ENCODE measurements at regions not wholly inside any gene's neighbourhood (a gene's known extent, or its start where the extent isn't known, plus 50 kb on each side); places are given as distances from the start of the nearest gene placed in this dataset.
"Not testable (repeated sequence)": the region's sequence is repeated elsewhere in the genome, so short reads cannot be mapped to it uniquely, and the experiment has no call there.

GRCh38 chr14:105913861-105914260 lies 387.5 kb downstream of the TMEM121 start:
- DNase-seq (ENCODE audit: low read depth, low spot score), result no peak

DNA sequence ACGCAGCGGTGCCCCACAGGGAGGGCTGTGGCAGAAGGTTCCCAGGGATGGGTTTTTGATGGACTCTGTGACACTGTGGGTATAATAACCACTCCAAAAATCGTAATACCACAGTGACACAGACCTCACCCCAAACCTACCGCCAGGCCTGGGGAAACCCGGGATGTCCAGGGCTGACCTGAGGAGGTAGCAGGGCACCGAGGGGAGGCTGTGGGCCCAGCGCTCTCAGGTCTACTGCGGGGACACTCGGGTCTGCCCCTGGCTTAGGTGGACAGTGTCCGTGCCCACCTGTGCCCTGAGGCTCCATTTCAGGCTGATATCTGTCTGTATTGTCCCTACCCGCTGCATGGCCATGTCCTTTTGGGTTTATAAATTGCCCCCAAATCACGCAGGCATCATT lies 387.9 kb downstream of the TMEM121 start:
- DNase-seq (ENCODE audit: low read depth, low spot score), result not testable (repeated sequence)

DNA sequence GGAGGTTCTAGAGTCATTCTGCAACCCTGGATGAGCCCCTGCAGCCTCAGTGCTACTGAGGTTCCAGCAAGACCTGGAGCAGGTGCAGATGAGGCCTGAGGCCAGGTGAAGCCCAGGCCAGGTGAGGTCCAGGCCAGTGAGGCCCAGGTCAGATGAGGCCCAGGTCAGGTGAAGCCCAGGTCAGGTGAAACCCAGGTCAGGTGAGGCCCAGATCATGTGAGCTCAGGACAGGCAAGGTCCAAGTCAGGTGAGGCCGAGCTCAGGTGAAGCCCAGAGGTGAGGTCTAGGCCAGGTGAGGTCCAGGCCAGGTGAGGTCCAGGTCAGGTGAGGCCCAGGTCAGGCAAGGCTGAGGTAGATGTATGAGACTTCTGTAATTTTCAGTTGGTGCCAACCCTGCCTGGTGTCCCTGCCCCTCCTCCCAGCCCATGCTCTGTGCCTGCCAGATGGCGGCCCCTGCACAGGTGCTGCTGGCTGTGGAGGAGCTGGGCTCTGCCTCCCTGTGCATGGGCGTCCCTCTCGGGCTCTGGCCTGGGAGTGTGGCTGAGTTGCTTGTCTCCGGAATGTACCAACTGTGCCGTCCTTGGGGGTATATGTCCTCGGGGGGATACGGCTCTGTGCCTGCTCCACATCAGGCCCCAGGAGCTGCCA lies 388.5 kb downstream of the TMEM121 start:
- no peak for DNase-seq (ENCODE audit: low read depth, low spot score)

DNA sequence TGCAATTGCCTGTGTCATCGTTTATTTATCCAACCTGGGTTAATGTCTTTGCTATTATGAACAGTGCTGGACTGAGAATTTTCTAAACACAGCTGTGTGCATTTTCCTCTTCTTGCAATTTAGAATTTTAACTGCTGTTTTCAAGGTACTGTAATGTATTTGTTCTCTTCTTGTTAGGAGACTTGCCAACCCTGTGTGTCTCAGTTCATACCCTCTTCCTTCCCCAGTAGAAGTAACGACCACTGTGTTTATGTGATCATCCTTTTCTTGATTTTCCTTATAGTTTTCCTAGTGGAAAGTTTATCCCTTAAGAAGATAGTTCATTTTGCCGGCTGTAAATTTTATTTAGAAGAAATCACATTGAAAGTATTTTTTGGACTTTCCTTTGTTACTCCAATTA lies 389.2 kb downstream of the TMEM121 start:
- DNase-seq (ENCODE audit: low read depth, low spot score), result not testable (repeated sequence)

DNA sequence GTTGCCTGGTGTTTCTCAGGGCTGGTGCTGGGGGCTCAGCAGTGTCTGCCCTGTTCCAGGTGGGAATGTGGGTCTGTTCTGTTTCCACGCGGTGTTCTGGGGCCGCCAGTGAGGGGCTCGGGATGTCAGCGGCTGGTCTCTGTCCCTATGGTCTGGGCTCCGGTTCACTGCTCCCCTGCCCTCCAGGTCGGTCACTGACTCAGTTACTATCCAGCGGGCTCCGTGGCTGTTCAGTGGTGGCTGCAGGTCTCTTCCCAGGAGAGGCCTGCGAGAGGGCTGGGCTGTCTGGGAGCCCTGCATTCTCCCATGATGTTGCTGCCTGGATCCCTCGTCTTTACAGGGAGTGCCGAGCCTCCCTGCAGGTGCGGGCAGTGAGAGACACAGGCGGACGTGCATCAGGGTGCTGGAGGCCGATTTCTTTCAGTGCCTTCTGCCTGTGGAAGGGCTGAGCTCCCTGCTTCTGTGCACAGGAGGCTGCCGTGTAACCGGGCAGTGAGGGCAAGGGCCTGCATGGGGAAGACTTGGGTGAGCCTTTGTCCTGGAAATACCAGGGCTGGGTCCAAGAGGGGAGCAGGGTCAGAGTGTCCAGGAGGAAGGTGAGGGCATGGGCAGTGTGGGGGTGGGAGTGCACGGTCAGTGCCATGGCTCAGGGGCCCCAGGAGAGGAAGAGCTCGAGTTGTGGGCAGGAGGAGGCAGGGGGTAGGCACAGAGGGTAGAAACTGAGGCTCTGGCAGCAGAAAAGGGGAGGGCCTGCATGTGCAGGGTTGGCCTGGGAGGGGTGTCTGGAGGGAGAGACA lies 391.0 kb downstream of the TMEM121 start:
- not testable (repeated sequence) for DNase-seq (ENCODE audit: low read depth, low spot score)

DNA sequence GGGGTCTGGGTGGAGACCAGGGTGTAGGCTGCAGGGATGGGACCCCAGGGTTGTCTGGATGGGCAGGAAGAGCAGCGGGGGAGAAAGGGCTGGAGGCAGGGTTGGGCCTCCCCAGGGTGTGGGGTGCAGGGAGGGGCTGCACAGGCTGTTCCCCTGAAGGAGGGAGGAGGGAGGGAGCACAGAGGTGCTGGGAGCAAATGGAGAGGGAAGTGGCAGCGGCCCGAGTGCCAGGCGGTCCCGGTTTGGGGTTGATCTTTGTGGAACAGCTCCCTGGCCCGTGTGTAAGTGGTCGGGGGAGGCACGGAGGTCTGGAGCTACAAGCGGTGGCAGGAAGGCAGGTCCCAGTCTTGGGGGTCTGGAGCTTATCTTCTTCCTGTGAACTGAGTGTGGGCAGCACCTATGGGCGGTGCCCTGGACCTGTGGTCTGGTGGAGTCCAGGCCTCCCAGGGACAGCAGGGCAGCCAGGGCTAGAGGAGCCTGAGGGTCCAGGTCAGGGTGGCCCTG lies 391.6 kb downstream of the TMEM121 start:
- DNase-seq (ENCODE audit: low read depth, low spot score), result no peak

DNA sequence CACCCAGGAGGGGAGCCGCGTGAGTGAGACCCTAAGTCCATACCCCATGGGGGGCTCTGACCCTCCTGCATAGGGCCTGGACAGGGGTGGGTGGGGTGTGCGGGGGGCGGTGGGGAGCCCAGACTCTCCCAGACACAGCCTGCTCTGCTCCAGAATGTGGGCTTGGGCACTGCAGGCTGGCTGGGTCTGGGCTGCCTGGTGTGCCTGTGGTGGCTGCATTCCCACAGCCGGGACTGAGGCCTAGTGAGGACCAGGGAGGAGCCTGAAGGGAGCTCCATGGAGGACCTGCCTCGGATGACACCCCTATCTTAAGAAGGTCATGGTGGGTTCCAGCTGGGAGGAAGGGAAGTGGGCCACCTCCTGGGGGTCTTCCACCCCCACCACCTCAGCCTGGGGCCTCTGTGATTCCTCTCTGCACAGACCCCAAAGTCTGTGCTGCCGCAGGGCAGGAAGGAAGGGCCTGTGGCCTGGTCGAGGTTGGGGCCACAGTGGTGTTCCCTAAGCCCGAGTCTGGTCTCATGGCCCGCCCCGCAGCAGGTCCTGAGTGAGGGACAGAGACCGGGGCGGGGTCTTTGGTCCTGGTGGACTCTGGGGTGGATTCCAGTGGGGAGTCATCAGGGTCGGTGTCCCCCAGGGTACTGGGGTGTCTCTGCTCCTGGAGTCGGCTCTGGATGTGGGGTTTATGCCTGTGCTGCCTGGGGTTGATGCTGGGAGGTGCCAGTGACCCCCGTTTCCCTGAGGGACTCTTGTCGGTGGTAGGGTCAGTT lies 392.3 kb downstream of the TMEM121 start:
- no peak for DNase-seq (ENCODE audit: low read depth, low spot score)

DNA sequence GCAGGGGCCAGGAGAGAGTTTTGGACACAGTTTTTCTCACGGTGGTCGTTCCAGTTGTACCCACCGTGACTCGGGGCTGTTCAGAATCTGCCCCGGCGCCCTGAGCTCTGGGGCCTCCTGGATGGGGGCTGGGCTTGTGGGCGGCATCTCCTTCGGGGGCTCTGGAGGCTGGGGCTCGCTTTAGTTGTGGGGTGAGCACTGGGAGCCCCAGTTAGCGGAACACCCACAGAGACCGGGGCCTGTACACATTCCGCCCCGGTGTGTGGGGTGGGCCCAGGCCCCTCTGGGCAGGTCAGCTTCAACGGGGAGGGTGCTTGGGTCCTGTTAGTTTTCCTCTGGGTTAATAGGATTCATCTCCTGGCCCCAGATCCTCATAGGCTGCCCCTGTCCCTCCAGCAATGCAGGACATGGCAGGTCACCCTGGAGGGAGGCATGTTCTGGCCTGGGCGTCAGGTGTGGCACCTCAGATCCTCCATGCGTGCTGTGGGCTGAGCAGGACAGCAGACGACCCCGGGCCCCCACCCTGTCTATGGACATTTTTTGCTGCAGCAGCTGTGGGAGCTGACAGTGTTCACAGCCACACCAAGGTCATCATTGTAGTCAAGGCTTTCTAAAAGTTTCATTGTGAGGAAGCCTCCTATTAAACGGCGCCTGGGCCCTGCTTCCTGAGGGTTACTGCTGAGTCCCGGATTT lies 393.2 kb downstream of the TMEM121 start:
- no peak for DNase-seq (ENCODE audit: low read depth, low spot score)

- DNase-seq (ENCODE audit: low read depth, low spot score), result not testable (repeated sequence)
Measured at GRCh38 chr14:105920151-105920700, 393.8 kb downstream of the TMEM121 start.

DNA sequence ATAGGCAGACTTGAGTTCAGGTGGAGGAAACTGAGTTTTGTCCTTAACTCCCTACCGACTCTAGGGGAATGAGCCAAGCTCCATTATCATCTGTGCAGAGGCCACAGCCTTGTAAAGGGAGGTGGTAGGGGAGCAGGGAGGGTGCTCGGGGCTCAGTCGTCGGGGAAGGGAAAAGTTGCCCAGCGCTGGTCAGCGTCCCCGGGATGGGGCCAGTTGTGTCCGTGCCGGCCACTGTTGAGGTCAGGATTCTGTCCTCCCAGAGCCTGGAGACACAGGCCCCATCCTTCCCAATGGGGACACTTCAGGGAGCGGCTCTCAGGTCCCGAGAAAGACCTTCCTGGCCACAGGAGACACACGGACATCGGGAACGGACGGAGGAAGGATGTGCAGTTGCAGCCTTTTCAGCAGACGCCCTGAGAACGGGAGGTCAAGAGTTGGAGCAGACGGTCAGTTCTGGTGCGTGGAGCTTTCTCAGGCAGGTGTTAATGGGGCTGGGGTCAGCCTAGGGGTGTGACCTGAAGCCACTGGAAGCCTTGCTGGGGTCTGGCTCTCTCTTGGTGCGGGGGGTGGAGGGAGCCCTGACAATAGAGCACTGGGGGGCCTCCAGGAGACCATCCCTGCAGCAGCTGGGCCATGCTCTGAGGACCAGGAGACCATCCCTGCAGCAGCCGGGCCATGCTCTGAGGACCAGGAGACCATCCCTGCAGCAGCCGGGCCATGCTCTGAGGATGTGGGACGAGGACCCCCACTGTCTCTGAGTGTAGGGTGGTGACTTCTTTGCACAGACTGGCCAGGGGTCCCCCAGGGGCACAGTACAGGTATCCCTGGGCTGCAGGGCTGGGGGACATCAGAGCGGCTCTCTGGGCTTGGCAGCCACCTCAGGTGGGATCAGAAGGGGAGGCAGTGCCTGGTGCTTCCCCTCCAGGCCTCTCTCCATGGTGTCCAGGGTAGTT lies 394.7 kb downstream of the TMEM121 start:
- not testable (repeated sequence) for DNase-seq (ENCODE audit: low read depth, low spot score)

DNA sequence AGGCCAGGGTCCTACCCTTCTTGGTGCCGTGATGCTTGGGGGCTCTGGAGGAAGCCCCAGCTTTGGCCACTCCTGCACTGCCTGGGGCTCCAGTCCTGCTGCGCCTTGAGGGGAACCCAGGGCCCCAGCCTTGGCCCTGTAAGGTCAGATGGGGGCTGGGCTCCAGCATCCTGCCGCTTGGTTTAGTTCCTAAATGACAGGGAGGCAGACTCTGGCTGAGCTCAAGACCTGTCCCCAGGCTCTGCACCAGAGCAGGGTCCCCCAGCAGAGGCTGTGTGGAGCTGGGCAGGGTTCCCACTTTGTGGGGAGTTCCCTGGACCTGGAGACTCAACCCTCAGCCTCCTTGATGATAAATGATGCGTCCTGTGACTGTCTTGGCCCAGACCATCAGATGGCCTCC lies 395.4 kb downstream of the TMEM121 start:
- not testable (repeated sequence) for DNase-seq (ENCODE audit: low read depth, low spot score)

- not testable (repeated sequence) for DNase-seq (ENCODE audit: low read depth, low spot score)
Measured at GRCh38 chr14:105923520-105924191, 397.3 kb downstream of the TMEM121 start.

DNA sequence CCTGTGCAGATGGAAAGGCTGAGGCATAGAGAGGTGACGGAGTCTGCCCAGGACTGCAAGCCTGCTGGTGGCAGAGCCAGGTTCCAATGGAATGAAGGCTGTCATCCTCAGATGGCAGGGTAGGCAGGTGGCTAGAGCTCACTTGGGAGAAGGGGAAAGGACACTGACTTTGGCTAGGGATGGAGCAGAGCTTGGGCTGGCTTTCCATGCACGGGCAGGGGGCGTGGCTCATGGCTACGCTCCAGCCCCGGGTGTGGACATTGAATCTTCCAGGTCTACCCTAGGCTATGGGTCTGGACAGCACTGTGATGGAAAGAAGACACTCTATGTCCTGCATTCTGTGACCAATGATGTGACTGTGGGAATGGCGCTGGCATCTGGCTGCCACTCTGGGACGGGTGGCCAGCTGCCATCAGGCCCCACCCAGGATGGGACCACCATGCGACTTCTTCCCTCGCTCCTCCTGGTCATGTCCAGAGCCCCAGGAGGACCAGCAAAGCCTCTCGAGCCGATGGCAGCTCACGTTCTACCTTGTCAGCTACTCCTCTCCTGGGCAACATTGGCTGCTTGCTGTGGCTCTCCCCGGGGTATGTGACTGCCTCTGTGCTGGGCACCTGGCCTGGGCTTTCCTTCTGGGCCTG lies 398.7 kb downstream of the TMEM121 start:
- no peak for DNase-seq (ENCODE audit: low read depth, low spot score)

DNA sequence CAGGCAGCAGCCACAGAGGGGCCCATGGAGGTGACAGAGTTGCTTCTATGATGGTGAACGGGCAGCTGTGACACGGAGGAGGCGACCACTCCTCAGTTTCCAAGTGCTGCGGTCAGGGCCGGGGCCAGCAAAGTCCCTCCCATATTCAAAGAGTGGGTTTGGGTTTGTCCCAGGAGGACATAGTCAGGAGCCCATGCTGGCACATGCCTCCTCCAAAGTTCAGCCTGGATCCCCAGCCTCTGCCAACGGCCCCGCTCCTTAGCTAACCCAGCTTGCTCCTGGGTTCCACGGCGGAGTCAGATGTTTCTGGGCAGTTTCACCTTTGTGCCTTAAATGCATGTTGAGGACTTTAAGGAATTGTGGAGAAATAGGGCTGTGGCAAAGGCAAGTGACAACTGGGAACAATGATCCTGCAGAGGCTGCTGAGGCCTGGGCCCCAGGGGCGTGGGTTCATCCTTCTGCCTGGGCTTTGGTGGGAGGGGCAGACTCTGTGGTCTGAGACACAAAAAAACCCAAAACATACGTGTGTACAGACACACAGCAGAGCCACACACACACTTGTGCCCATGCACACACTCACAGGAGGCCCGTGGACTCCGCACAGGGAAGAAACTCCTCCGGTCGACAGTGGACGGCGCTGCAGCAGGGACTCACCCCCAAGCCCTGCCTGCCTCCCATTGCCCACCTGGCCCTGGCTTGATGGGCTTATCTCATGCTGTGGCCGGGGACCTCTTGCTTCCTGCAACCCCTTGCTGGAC lies 399.4 kb downstream of the TMEM121 start:
- no peak for DNase-seq (ENCODE audit: low read depth, low spot score)

DNA sequence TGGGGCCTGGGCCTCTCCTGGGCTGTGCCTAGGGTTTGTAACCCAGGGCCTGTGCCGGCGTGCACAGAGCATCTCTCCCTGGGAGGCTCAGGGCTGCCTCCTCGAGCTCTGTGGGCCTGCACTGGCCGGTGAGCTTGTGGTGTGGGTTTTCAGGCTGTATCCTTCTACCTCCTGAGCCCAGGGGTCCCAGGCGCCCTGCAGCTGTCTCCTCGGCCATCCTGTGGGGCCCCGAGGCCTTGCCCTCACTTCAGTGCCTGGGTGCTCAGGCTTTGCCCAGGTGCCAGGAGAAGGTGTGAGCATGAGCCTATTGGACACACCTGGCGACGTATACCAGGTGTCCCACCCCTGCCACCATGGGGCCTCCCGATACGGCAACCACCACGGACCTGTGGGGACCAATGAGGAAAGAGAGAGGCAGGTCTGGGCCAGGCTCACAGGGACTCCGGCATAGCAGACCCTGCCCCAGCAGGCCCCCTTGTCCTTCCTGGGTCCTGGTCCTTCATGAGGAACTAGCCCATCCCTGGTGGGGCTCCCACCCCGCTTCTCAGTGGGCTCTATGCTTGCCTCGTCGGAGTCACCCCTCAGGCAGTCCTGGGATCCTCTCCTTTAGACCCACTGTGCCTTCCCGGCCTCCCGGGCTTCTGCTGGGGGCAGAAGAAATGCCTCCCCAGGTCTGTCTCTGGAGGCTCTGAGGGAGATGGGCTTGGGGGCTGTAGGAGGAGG lies 400.2 kb downstream of the TMEM121 start:
- no peak for DNase-seq (ENCODE audit: low read depth, low spot score)

GRCh38 chr14:105927096-105928060 lies 401.0 kb downstream of the TMEM121 start:
- DNase-seq (ENCODE audit: low read depth, low spot score), result no peak
